ENCODE measurements at regions not wholly inside any gene's neighbourhood (a gene's known extent, or its start where the extent isn't known, plus 50 kb on each side); places are given as distances from the start of the nearest gene placed in this dataset.

GRCh38 chr6:16035488-16036080 lies 93.3 kb upstream of the MYLIP start:
- TF ChIP-seq, protein P1, sequence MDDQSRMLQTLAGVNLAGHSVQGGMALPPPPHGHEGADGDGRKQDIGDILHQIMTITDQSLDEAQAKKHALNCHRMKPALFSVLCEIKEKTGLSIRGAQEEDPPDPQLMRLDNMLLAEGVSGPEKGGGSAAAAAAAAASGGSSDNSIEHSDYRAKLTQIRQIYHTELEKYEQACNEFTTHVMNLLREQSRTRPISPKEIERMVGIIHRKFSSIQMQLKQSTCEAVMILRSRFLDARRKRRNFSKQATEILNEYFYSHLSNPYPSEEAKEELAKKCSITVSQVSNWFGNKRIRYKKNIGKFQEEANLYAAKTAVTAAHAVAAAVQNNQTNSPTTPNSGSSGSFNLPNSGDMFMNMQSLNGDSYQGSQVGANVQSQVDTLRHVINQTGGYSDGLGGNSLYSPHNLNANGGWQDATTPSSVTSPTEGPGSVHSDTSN (IDR thresholded peaks at IDR 0.05; ENCODE audit: insufficient replicate concordance, low read depth, low read length): no peak
- TF ChIP-seq BACH1 (IDR thresholded peaks at IDR 0.05; ENCODE audit: borderline replicate concordance) (no peak), YY1 (IDR thresholded peaks at IDR 0.05; ENCODE audit: low read depth, low read length) (no peak), NFIC (IDR thresholded peaks at IDR 0.05; ENCODE audit: low read depth, low read length) (no peak), ZSCAN29 (IDR thresholded peaks at IDR 0.05) (no peak), FOS (IDR thresholded peaks at IDR 0.05; ENCODE audit: borderline replicate concordance, extremely low read depth, insufficient read length) (no peak), EP300 (IDR thresholded peaks at IDR 0.05; ENCODE audit: borderline replicate concordance in 1 of 2, control insufficient read depth in 1 of 2, low read depth in 2 of 2, low read length in 2 of 2) (no peak), PKNOX1 (IDR thresholded peaks at IDR 0.05) (no peak), CHD2 (IDR thresholded peaks at IDR 0.05; ENCODE audit: borderline replicate concordance, low read depth, low read length) (no peak), POLR2AphosphoS2 (IDR thresholded peaks at IDR 0.05; ENCODE audit: low read depth, low read length) (no peak)
- TF ChIP-seq, protein P2, sequence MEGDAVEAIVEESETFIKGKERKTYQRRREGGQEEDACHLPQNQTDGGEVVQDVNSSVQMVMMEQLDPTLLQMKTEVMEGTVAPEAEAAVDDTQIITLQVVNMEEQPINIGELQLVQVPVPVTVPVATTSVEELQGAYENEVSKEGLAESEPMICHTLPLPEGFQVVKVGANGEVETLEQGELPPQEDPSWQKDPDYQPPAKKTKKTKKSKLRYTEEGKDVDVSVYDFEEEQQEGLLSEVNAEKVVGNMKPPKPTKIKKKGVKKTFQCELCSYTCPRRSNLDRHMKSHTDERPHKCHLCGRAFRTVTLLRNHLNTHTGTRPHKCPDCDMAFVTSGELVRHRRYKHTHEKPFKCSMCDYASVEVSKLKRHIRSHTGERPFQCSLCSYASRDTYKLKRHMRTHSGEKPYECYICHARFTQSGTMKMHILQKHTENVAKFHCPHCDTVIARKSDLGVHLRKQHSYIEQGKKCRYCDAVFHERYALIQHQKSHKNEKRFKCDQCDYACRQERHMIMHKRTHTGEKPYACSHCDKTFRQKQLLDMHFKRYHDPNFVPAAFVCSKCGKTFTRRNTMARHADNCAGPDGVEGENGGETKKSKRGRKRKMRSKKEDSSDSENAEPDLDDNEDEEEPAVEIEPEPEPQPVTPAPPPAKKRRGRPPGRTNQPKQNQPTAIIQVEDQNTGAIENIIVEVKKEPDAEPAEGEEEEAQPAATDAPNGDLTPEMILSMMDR (IDR thresholded peaks at IDR 0.05 in 2 of 3, conservative IDR thresholded peaks at IDR 0.05 in 1 of 3; ENCODE audit: control insufficient read depth in 2 of 3, extremely low read depth in 1 of 3, insufficient read depth in 1 of 3, low read depth in 3 of 3, low read length in 3 of 3): no peak

All from GM12878 (cell line).